ENCODE measurements at regions not wholly inside any gene's neighbourhood (a gene's known extent, or its start where the extent isn't known, plus 50 kb on each side); places are given as distances from the start of the nearest gene placed in this dataset.

DNA sequence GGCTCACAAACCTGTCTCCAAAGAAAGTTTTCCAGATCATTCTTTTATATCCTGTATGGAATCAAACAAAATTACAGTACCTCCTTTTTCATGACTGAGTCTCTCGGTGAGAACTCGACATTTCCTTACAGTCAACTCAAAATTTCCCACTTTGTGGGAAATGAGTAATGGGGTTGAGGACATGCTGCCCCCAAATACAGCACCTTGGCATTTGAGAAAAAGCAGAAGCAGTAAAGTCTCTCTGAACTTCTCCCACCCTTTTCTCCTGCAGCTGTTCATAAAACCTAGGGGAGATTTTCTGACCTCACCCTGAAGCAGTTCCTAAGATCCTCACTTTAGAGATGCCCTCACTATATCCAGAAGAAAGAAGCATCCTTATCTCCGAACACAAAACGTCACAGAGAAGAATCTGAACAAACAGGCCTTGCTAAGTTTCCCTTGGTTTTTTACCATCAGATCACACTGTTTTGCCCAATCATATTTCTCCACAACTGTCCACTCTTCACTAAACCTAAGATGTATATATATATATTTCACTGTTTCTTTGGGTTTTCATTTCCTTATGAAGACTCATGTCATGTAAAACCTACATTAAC, 96.1 kb upstream of the APC start:
- H3K4me3 ChIP-seq (ENCODE audit: low read depth, low read length, poor library complexity, severe bottlenecking): no peak overlapping the region
- H3K36me3 ChIP-seq (ENCODE audit: insufficient read depth, low read length, poor library complexity, severe bottlenecking): no peaks in the 10 kb centered on the region
- intact Hi-C loops (cut with micrococcal nuclease; ENCODE audit: unreplicated experiment): no loop called here
- BruUV-seq (replicated peaks): no TSS peak
- POLR2A ChIA-PET (ENCODE audit: low non-redundant PET): no interaction called here
- peaks cover under 1% of the 10 kb centered on the region for H3K4me1 ChIP-seq (ENCODE audit: insufficient read depth, low read length, poor library complexity, severe bottlenecking)
- H3K27me3 ChIP-seq (replicated peaks; ENCODE audit: insufficient read depth, low read depth, low read length, poor library complexity): no peaks in the 10 kb centered on the region
- TF ChIP-seq CTCF (conservative IDR thresholded peaks at IDR 0.05; ENCODE audit: low read depth, low read length) (no peak), EZH2 (IDR thresholded peaks at IDR 0.05; ENCODE audit: borderline replicate concordance, low read depth, low read length, poor library complexity, severe bottlenecking) (no peak)
- H3K27ac ChIP-seq (ENCODE audit: low read depth, low read length, poor library complexity, severe bottlenecking): no peak overlapping the region
- no peaks in the 10 kb centered on the region for H3K9me3 ChIP-seq (ENCODE audit: low read depth, low read length, poor library complexity, severe bottlenecking)
- CTCF ChIA-PET: no interaction called here
- no peak for DNase-seq (ENCODE audit: low spot score)

GRCh38 chr5:112642885-112643284, 94.8 kb upstream of the APC start:
- ChIA-PET CTCF (no interaction called here), POLR2A (ENCODE audit: low non-redundant PET) (no interaction called here)
- Histone ChIP-seq H3K9me3 (ENCODE audit: low read depth, low read length, poor library complexity, severe bottlenecking) (no peaks in the 10 kb centered on the region), H3K27ac (ENCODE audit: low read depth, low read length, poor library complexity, severe bottlenecking) (no peak overlapping the region), H3K4me1 (ENCODE audit: insufficient read depth, low read length, poor library complexity, severe bottlenecking) (no peaks in the 10 kb centered on the region), H3K4me3 (ENCODE audit: low read depth, low read length, poor library complexity, severe bottlenecking) (no peak overlapping the region), H3K27me3 (replicated peaks; ENCODE audit: insufficient read depth, low read depth, low read length, poor library complexity) (no peaks in the 10 kb centered on the region), H3K36me3 (ENCODE audit: insufficient read depth, low read length, poor library complexity, severe bottlenecking) (no peaks in the 10 kb centered on the region)
- BruUV-seq (replicated peaks): no TSS peak
- intact Hi-C loops (cut with micrococcal nuclease; ENCODE audit: unreplicated experiment): no loop called here
- TF ChIP-seq CTCF (conservative IDR thresholded peaks at IDR 0.05; ENCODE audit: low read depth, low read length) (no peak), EZH2 (IDR thresholded peaks at IDR 0.05; ENCODE audit: borderline replicate concordance, low read depth, low read length, poor library complexity, severe bottlenecking) (no peak)
- no peak for DNase-seq (ENCODE audit: low spot score)

DNA sequence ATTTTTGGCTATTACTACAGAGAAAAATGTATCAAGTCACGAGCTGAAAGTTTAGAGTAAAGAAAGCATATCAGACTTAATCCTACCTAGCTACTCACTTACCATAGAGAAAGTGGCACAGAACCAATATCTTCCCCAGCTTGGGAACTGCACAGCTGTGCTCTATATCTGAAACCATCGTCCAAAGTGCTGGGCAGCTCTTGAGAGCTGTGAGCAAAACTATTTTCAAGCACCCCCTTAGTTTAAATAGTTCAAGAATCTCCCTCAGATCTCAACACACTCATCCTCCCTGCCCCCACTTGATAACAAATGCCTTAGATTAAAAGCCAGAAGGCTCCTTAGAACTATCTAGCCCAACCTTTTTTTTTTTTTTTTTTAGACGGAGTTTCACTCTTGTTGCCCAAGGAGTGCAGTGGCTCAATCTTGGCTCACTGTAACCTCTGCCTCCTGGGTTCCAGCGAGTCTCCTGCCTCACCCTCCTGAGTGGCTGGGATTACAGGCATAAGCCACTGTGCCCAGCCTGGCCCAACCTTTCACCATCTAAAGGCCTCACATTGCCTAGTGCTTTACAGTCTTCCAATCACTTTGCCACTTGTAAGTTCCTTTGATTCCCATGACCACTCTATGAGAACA, 94.2 kb upstream of the APC start:
- POLR2A ChIA-PET (ENCODE audit: low non-redundant PET): no interaction called here

More for the DNA sequence above, 94.2 kb upstream of the APC start:
- intact Hi-C loops (cut with micrococcal nuclease; ENCODE audit: unreplicated experiment): no loop called here
- no peaks in the 10 kb centered on the region for H3K9me3 ChIP-seq (ENCODE audit: low read depth, low read length, poor library complexity, severe bottlenecking)
- no peak overlapping the region for H3K27ac ChIP-seq (ENCODE audit: low read depth, low read length, poor library complexity, severe bottlenecking)
- CTCF ChIA-PET: no interaction called here
- no peaks in the 10 kb centered on the region for H3K27me3 ChIP-seq (replicated peaks; ENCODE audit: insufficient read depth, low read depth, low read length, poor library complexity)
- TF ChIP-seq CTCF (conservative IDR thresholded peaks at IDR 0.05; ENCODE audit: low read depth, low read length) (no peak), EZH2 (IDR thresholded peaks at IDR 0.05; ENCODE audit: borderline replicate concordance, low read depth, low read length, poor library complexity, severe bottlenecking) (no peak)
- no peak overlapping the region for H3K4me3 ChIP-seq (ENCODE audit: low read depth, low read length, poor library complexity, severe bottlenecking)
- no peaks in the 10 kb centered on the region for H3K36me3 ChIP-seq (ENCODE audit: insufficient read depth, low read length, poor library complexity, severe bottlenecking)
- no peak for DNase-seq (ENCODE audit: low spot score)
- no TSS peak for BruUV-seq (replicated peaks)
- H3K4me1 ChIP-seq (ENCODE audit: insufficient read depth, low read length, poor library complexity, severe bottlenecking): no peaks in the 10 kb centered on the region

Measured in A673 (cell line).